ENCODE measurements at regions not wholly inside any gene's neighbourhood (a gene's known extent, or its start where the extent isn't known, plus 50 kb on each side); places are given as distances from the start of the nearest gene placed in this dataset.

GRCh38 chr9:87081503-87081902 lies 134.2 kb upstream of the GAS1 start:
- H3K4me3 ChIP-seq (ENCODE audit: severe bottlenecking) = no peak overlapping the region
- ATAC-seq (ENCODE audit: low read depth) (no peak), DNase-seq (ENCODE audit: low spot score) (no peak)
- H3K36me3 ChIP-seq (ENCODE audit: low read depth) = no peaks in the 10 kb centered on the region
- no peaks in the 10 kb centered on the region for H3K27me3 ChIP-seq (ENCODE audit: insufficient read depth, poor library complexity, severe bottlenecking)
- no peak overlapping the region for H3K27ac ChIP-seq (ENCODE audit: poor library complexity, severe bottlenecking)
- TF ChIP-seq, protein P1, sequence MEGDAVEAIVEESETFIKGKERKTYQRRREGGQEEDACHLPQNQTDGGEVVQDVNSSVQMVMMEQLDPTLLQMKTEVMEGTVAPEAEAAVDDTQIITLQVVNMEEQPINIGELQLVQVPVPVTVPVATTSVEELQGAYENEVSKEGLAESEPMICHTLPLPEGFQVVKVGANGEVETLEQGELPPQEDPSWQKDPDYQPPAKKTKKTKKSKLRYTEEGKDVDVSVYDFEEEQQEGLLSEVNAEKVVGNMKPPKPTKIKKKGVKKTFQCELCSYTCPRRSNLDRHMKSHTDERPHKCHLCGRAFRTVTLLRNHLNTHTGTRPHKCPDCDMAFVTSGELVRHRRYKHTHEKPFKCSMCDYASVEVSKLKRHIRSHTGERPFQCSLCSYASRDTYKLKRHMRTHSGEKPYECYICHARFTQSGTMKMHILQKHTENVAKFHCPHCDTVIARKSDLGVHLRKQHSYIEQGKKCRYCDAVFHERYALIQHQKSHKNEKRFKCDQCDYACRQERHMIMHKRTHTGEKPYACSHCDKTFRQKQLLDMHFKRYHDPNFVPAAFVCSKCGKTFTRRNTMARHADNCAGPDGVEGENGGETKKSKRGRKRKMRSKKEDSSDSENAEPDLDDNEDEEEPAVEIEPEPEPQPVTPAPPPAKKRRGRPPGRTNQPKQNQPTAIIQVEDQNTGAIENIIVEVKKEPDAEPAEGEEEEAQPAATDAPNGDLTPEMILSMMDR (IDR thresholded peaks at IDR 0.05; ENCODE audit: poor library complexity, severe bottlenecking) = no peak
- H3K4me1 ChIP-seq (ENCODE audit: insufficient read depth, poor library complexity, severe bottlenecking) = no peaks in the 10 kb centered on the region
- no peaks in the 10 kb centered on the region for H3K9me3 ChIP-seq (ENCODE audit: severe bottlenecking)

GRCh38 chr9:87083986-87084385 lies 136.7 kb upstream of the GAS1 start:
- TF ChIP-seq, protein P1 (IDR thresholded peaks at IDR 0.05; ENCODE audit: poor library complexity, severe bottlenecking) = no peak
- ATAC-seq (ENCODE audit: low read depth) = no peak
- no peak overlapping the region for H3K4me3 ChIP-seq (ENCODE audit: severe bottlenecking)
- no peaks in the 10 kb centered on the region for H3K27me3 ChIP-seq (ENCODE audit: insufficient read depth, poor library complexity, severe bottlenecking)
- no peaks in the 10 kb centered on the region for H3K4me1 ChIP-seq (ENCODE audit: insufficient read depth, poor library complexity, severe bottlenecking)
- no peaks in the 10 kb centered on the region for H3K36me3 ChIP-seq (ENCODE audit: low read depth)
- H3K27ac ChIP-seq (ENCODE audit: poor library complexity, severe bottlenecking) = no peak overlapping the region
- DNase-seq (ENCODE audit: low spot score) = no peak
- H3K9me3 ChIP-seq (ENCODE audit: severe bottlenecking) = no peaks in the 10 kb centered on the region

GRCh38 chr9:87084407-87084806 lies 137.1 kb upstream of the GAS1 start:
- DNase-seq (ENCODE audit: low spot score) (peak; percentile 57), ATAC-seq (ENCODE audit: low read depth) (no peak)
- no peak overlapping the region for H3K27ac ChIP-seq (ENCODE audit: poor library complexity, severe bottlenecking)
- H3K4me1 ChIP-seq (ENCODE audit: insufficient read depth, poor library complexity, severe bottlenecking) = no peaks in the 10 kb centered on the region
- H3K4me3 ChIP-seq (ENCODE audit: severe bottlenecking) = no peak overlapping the region
- H3K9me3 ChIP-seq (ENCODE audit: severe bottlenecking) = no peaks in the 10 kb centered on the region
- H3K36me3 ChIP-seq (ENCODE audit: low read depth) = no peaks in the 10 kb centered on the region
- TF ChIP-seq, protein P1 (IDR thresholded peaks at IDR 0.05; ENCODE audit: poor library complexity, severe bottlenecking) = no peak
- no peaks in the 10 kb centered on the region for H3K27me3 ChIP-seq (ENCODE audit: insufficient read depth, poor library complexity, severe bottlenecking)

GRCh38 chr9:87085073-87085472 lies 137.8 kb upstream of the GAS1 start:
- no peaks in the 10 kb centered on the region for H3K36me3 ChIP-seq (ENCODE audit: low read depth)
- H3K27me3 ChIP-seq (ENCODE audit: insufficient read depth, poor library complexity, severe bottlenecking) = no peaks in the 10 kb centered on the region
- TF ChIP-seq, protein P1 (IDR thresholded peaks at IDR 0.05; ENCODE audit: poor library complexity, severe bottlenecking) = no peak
- no peak overlapping the region for H3K27ac ChIP-seq (ENCODE audit: poor library complexity, severe bottlenecking)
- ATAC-seq (ENCODE audit: low read depth) = no peak
- no peaks in the 10 kb centered on the region for H3K4me1 ChIP-seq (ENCODE audit: insufficient read depth, poor library complexity, severe bottlenecking)
- no peak overlapping the region for H3K4me3 ChIP-seq (ENCODE audit: severe bottlenecking)
- no peak for DNase-seq (ENCODE audit: low spot score)
- no peaks in the 10 kb centered on the region for H3K9me3 ChIP-seq (ENCODE audit: severe bottlenecking)

GRCh38 chr9:87085521-87085920 lies 138.2 kb upstream of the GAS1 start:
- H3K27ac ChIP-seq (ENCODE audit: poor library complexity, severe bottlenecking) = no peak overlapping the region
- H3K27me3 ChIP-seq (ENCODE audit: insufficient read depth, poor library complexity, severe bottlenecking) = no peaks in the 10 kb centered on the region
- TF ChIP-seq, protein P1 (IDR thresholded peaks at IDR 0.05; ENCODE audit: poor library complexity, severe bottlenecking) = no peak
- ATAC-seq (ENCODE audit: low read depth) (no peak), DNase-seq (ENCODE audit: low spot score) (no peak)
- H3K4me1 ChIP-seq (ENCODE audit: insufficient read depth, poor library complexity, severe bottlenecking) = no peaks in the 10 kb centered on the region
- H3K4me3 ChIP-seq (ENCODE audit: severe bottlenecking) = no peak overlapping the region
- H3K9me3 ChIP-seq (ENCODE audit: severe bottlenecking) = no peaks in the 10 kb centered on the region
- H3K36me3 ChIP-seq (ENCODE audit: low read depth) = no peaks in the 10 kb centered on the region

Data from RWPE2 (cell line).